Calu3 (cell line): ENCODE measurements at regions not wholly inside any gene's neighbourhood (a gene's known extent, or its start where the extent isn't known, plus 50 kb on each side); places are given as distances from the start of the nearest gene placed in this dataset.

Experiments used
- BruUV-seq: library from RNA; stranded (reverse); fragments of 400-500 nt; replicated peaks from 2 replicates; lab custom pipeline; 2021; lab: Mats Ljungman, UMichigan
- CTCF ChIA-PET: fragments of 300-600 bp; sonication (Branson Sonifier 250); formaldehyde crosslinking; loops from one replicate; lab custom pipeline; 2022; ENCODE audit warnings: antibody characterized with exemption; lab: Charles Lee
- DNase-seq: peaks from one replicate; pipeline ENCODE4 v3.0.0; 2022
- H3K27ac Mint-ChIP-seq: one replicate; pipeline ENCODE4 v1.8.0; 2022; ENCODE audit warnings: mixed read lengths; ENCODE audit not compliant: unreplicated experiment
- H3K27me3 Mint-ChIP-seq: one replicate; pipeline ENCODE4 v1.8.0; 2022; ENCODE audit warnings: mixed read lengths; ENCODE audit not compliant: unreplicated experiment
- H3K36me3 Mint-ChIP-seq: one replicate; pipeline ENCODE4 v1.8.0; 2022; ENCODE audit warnings: mild to moderate bottlenecking, moderate library complexity, mixed read lengths; ENCODE audit not compliant: insufficient read depth, unreplicated experiment
- H3K4me1 Mint-ChIP-seq: one replicate; pipeline ENCODE4 v1.8.0; 2022; ENCODE audit warnings: mild to moderate bottlenecking, low read depth, mixed read lengths; ENCODE audit not compliant: unreplicated experiment
- H3K4me3 Mint-ChIP-seq: one replicate; pipeline ENCODE4 v1.8.0; 2022; ENCODE audit warnings: mild to moderate bottlenecking, low read depth, moderate library complexity, mixed read lengths; ENCODE audit not compliant: unreplicated experiment
- H3K9me3 Mint-ChIP-seq: one replicate; pipeline ENCODE4 v1.8.0; 2022; ENCODE audit warnings: low read depth, mixed read lengths; ENCODE audit not compliant: unreplicated experiment
- CTCF ChIP-seq: fragments of 200-600 bp; IDR thresholded peaks from one replicate; pipeline ENCODE4 v1.8.0; 2022; ENCODE audit warnings: antibody characterized with exemption; ENCODE audit not compliant: unreplicated experiment
- intact Hi-C: fragments of 100-400 bp; cut with micrococcal nuclease; formaldehyde crosslinking; loops from one replicate; pipeline ENCODE4 v1.10.0; 2022; ENCODE audit not compliant: unreplicated experiment

DNA sequence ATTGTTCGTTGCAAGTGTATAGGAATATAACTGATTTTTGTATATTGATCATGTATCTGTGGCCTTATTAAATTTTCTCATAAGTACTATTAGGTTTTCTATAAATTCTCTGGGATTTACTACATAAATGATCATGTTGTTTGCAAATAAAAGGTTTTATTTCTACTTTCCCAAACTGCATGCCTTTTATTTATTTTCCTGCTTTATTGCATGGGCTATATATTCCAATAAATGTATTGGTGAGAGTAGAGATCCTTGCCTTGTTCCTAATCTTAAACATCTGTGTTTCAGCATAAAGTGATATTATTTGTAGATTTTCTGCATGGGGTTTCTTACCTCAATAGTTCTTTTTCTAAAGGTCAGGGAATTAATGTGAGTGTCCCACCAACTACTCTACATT lies 107.0 kb upstream of the CD55 start:
- BruUV-seq = no TSS peak
- H3K27ac Mint-ChIP-seq = no peak overlapping the region
- peaks cover 16% of the 10 kb centered on the region for H3K4me1 Mint-ChIP-seq
- CTCF ChIA-PET = no interaction called here
- DNase-seq = no peak
- no peak overlapping the region for H3K4me3 Mint-ChIP-seq
- intact Hi-C loops = no loop called here
- peaks cover 10% of the 10 kb centered on the region for H3K36me3 Mint-ChIP-seq
- peaks cover 3% of the 10 kb centered on the region for H3K9me3 Mint-ChIP-seq
- H3K27me3 Mint-ChIP-seq = no peaks in the 10 kb centered on the region
- no peak for TF ChIP-seq CTCF

DNA sequence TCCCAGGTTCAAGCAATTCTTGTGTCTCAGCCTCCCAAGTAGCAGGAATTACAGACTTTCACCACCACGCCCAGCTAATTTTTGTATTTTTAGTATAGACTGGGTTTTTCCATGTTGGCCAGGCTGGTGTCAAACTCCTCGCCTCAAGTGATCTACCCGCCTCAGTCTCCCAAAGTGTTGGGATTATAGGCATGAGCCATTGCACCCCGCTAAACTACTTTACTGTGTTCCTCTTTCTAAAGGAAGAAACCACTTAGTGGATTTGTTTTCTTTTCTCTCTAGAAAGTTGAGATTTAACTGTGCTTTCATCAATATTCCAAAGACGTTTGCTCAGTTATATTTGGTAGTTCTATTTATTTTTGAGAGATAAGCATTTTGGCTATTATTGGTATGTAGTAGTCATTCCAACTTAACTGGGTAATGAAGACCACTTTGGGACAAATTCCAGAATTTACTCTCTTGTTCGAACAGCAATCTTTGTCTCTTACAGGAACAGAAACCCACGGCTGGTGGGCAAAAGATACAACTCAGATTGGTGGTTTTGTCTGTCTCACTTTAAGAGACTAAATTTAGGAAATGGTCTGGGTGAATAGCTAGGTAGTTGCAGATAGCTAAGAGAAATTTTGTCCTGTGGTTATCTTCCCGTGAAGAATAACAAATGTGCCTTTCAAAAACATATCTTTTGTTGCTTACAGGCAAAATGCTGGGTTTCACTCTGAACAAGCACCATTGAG lies 103.5 kb upstream of the CD55 start:
- DNase-seq = no peak
- Mint-ChIP-seq H3K27ac (peak overlapping the region; percentile 67), H3K27me3 (no peaks in the 10 kb centered on the region), H3K4me3 (no peak overlapping the region), H3K36me3 (peaks cover 10% of the 10 kb centered on the region), H3K9me3 (peaks cover 3% of the 10 kb centered on the region), H3K4me1 (peaks cover 37% of the 10 kb centered on the region)
- CTCF ChIA-PET = interaction anchor here (2.6 kb wide), 1 partner anchor 12 kb away, joined by 7 read pairs; no protein-coding TSS in a partner anchor
- TF ChIP-seq CTCF = no peak
- BruUV-seq = no TSS peak
- intact Hi-C loops = loop anchor here (2.0 kb wide), 1 partner anchor 13 kb away; no protein-coding TSS in a partner anchor

GRCh38 chr1:207218512-207219362 lies 102.7 kb upstream of the CD55 start:
- intact Hi-C loops = loop anchor here (2.0 kb wide), 1 partner anchor 14 kb away; no protein-coding TSS in a partner anchor
- Mint-ChIP-seq H3K4me3 (peak overlapping the region; percentile 20), H3K36me3 (peaks cover 10% of the 10 kb centered on the region), H3K27me3 (no peaks in the 10 kb centered on the region), H3K4me1 (peaks cover 45% of the 10 kb centered on the region), H3K27ac (peak overlapping the region; percentile 67), H3K9me3 (peaks cover 3% of the 10 kb centered on the region)
- TF ChIP-seq CTCF = no peak
- no TSS peak for BruUV-seq
- DNase-seq = peak; percentile 76
- CTCF ChIA-PET = interaction anchor here (2.6 kb wide), 1 partner anchor 13 kb away, joined by 7 read pairs; no protein-coding TSS in a partner anchor

DNA sequence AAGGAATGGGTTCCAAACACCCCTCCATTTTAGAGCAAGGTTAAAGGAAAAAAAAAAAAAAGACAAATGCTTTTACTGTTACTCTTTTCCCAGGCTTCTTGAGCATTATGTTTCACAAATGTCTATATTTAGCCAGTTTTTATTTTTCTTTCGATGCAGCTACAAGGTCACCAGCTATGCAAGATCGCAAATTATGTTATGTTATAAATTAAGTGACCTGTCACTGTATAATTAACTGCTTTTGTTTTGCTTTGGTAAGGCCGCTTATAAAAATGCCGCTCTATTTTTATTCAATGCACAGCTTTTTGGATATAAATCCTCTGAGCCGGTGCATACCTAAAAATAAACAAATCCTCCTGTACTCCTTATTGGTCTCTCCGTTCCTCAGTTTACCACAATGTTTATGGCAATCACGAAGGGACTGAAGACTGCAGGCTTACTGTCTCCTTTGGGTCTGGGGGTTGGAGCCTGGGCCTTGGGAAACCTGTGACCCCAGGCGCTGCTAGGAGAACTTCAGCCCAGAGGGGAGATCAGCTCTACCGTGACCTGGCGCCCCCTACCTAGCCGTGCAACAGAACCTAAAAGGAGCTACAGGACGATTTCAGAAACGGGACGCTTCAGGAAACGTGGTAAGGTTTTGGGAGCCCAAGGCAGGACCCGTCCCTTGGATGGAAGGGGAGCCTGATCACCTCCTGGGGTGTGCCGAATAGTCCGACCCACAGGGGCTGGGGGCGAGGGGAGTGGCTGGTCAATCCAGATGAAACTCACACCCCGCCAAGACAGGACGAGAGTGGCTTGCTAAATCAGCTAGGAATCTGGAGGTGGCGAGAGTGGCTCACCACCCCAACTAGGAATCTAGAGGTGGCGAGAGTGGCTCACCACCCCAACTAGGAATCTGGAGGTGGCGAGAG lies 101.2 kb upstream of the CD55 start:
- CTCF ChIA-PET = no interaction called here
- no peak for TF ChIP-seq CTCF
- intact Hi-C loops = loop anchor here (2.0 kb wide), 1 partner anchor 15 kb away; no protein-coding TSS in a partner anchor
- Mint-ChIP-seq H3K4me1 (peaks cover 52% of the 10 kb centered on the region), H3K27ac (no peak overlapping the region), H3K4me3 (no peak overlapping the region), H3K36me3 (peaks cover 5% of the 10 kb centered on the region), H3K27me3 (no peaks in the 10 kb centered on the region), H3K9me3 (no peaks in the 10 kb centered on the region)
- DNase-seq = no peak
- no TSS peak for BruUV-seq
